IMR-90 (cell line): ENCODE measurements at regions not wholly inside any gene's neighbourhood (a gene's known extent, or its start where the extent isn't known, plus 50 kb on each side); places are given as distances from the start of the nearest gene placed in this dataset.

Source experiments
- ATAC-seq: fragments of 200-7000 bp; cut with Tn5 transposase; 2 replicates; pipeline ENCODE4 v1.9.1; 2020; ENCODE audit warnings: low read depth, mild to moderate bottlenecking, moderate library complexity
- BruUV-seq: library from RNA; stranded (reverse); fragments of 400-500 nt; replicated peaks from 2 replicates; lab custom pipeline; 2021; lab: Mats Ljungman, UMichigan
- CTCF ChIA-PET: fragments of 300-600 bp; formaldehyde crosslinking; extraction: SDS; loops from one replicate; lab custom pipeline; 2021; ENCODE audit warnings: antibody characterized with exemption; lab: Yijun Ruan, JAX
- POLR2A ChIA-PET: fragments of 300-600 bp; sonication (Branson Sonifier 250); formaldehyde crosslinking; loops from one replicate; lab custom pipeline; 2022; ENCODE audit warnings: antibody characterized with exemption; ENCODE audit not compliant: unreplicated experiment; lab: Charles Lee
- DNase-seq: peaks from one replicate; pipeline ENCODE4 v3.0.0; 2013
- H2AFZ ChIP-seq: replicated peaks from 2 replicates; pipeline ENCODE3; 2013; ENCODE audit warnings: low read length, mild to moderate bottlenecking; ENCODE audit not compliant: poor library complexity
- H2AK5ac ChIP-seq: 2 replicates; pipeline ENCODE4 v1.6.1; 2013; ENCODE audit warnings: low read depth, low read length, inconsistent platforms
- H2AK9ac ChIP-seq: replicated peaks from 2 replicates; pipeline ENCODE3; 2013; ENCODE audit warnings: mild to moderate bottlenecking, low read depth, low read length, moderate library complexity; ENCODE audit not compliant: poor library complexity
- H2BK120ac ChIP-seq: 2 replicates; pipeline ENCODE4 v1.6.1; 2013; ENCODE audit warnings: low read depth, low read length, inconsistent platforms
- H2BK15ac ChIP-seq: 3 replicates; pipeline ENCODE4 v1.6.1; 2013; ENCODE audit warnings: low read depth, low read length, inconsistent platforms
- H2BK20ac ChIP-seq: 2 replicates; pipeline ENCODE4 v1.6.1; 2013; ENCODE audit warnings: low read depth, mild to moderate bottlenecking, inconsistent platforms, low read length, moderate library complexity
- H2BK5ac ChIP-seq: 2 replicates; pipeline ENCODE4 v1.6.1; 2013; ENCODE audit warnings: mild to moderate bottlenecking, low read depth, low read length, inconsistent platforms; ENCODE audit not compliant: poor library complexity, severe bottlenecking
- H3K14ac ChIP-seq: replicated peaks from 2 replicates; pipeline ENCODE4 v1.6.1; 2013; ENCODE audit warnings: low read depth, low read length, inconsistent platforms
- H3K18ac ChIP-seq: 2 replicates; pipeline ENCODE4 v1.6.1; 2013; ENCODE audit warnings: low read depth, low read length, control low read depth
- H3K23ac ChIP-seq: 2 replicates; pipeline ENCODE4 v1.6.1; 2013; ENCODE audit warnings: low read depth, low read length, inconsistent platforms
- H3K27ac ChIP-seq: 2 replicates; pipeline ENCODE4 v1.5.1; 2013; ENCODE audit warnings: mild to moderate bottlenecking, control low read depth, low read length; ENCODE audit not compliant: insufficient read depth
- H3K27me3 ChIP-seq: 2 replicates; pipeline ENCODE4 v1.6.1; 2013; ENCODE audit warnings: low read length; ENCODE audit not compliant: control insufficient read depth, insufficient read depth
- H3K36me3 ChIP-seq: 2 replicates; pipeline ENCODE4 v1.6.1; 2013; ENCODE audit warnings: low read length, mixed read lengths; ENCODE audit not compliant: control insufficient read depth, insufficient read depth
- H3K4ac ChIP-seq: 2 replicates; pipeline ENCODE4 v1.6.1; 2013; ENCODE audit warnings: low read depth, low read length, inconsistent platforms
- H3K4me1 ChIP-seq: 2 replicates; pipeline ENCODE4 v1.6.1; 2013; ENCODE audit warnings: low read length, mixed read lengths; ENCODE audit not compliant: control insufficient read depth, insufficient read depth
- H3K4me2 ChIP-seq: 2 replicates; pipeline ENCODE4 v1.6.1; 2013; ENCODE audit warnings: low read depth, mild to moderate bottlenecking, control low read depth, low read length, moderate library complexity
- H3K4me3 ChIP-seq: 2 replicates; pipeline ENCODE4 v1.5.1; 2013; ENCODE audit warnings: low read depth, mild to moderate bottlenecking, control low read depth, low read length, moderate library complexity; ENCODE audit not compliant: insufficient read depth
- H3K56ac ChIP-seq: 2 replicates; pipeline ENCODE4 v1.6.1; 2013; ENCODE audit warnings: low read length, inconsistent platforms; ENCODE audit not compliant: insufficient read depth; ENCODE audit errors: extremely low read depth
- H3K79me1 ChIP-seq, 2 experiments: 2 replicates each; pipeline ENCODE4 v1.6.1; 2013; ENCODE audit warnings: low read length in 2 of 2, inconsistent platforms in 1 of 2, low read depth in 1 of 2
- H3K9ac ChIP-seq: 2 replicates; pipeline ENCODE4 v1.6.1; 2013; ENCODE audit warnings: low read depth, low read length, control low read depth
- H3K9me1 ChIP-seq: 2 replicates; pipeline ENCODE4 v1.6.1; 2013; ENCODE audit warnings: low read length, inconsistent platforms; ENCODE audit not compliant: insufficient read depth
- H3K9me3 ChIP-seq: 2 replicates; pipeline ENCODE4 v1.6.1; 2013; ENCODE audit warnings: low read length; ENCODE audit not compliant: control insufficient read depth, insufficient read depth
- H4K20me1 ChIP-seq: 2 replicates; pipeline ENCODE4 v1.6.1; 2013; ENCODE audit warnings: low read length, inconsistent platforms; ENCODE audit not compliant: insufficient read depth
- H4K5ac ChIP-seq: 2 replicates; pipeline ENCODE4 v1.6.1; 2013; ENCODE audit warnings: mild to moderate bottlenecking, low read depth, low read length, control low read depth
- H4K8ac ChIP-seq, 2 experiments: 2 replicates each; pipeline ENCODE4 v1.6.1; 2013; ENCODE audit warnings: low read depth in 2 of 2, low read length in 2 of 2, control low read depth in 1 of 2, inconsistent platforms in 1 of 2
- H4K91ac ChIP-seq: 2 replicates; pipeline ENCODE4 v1.6.1; 2013; ENCODE audit warnings: low read depth, low read length, inconsistent platforms; ENCODE audit not compliant: insufficient read depth
- CEBPB ChIP-seq: IDR thresholded peaks from 2 replicates; pipeline ENCODE4 v1.6.1; 2012; ENCODE audit warnings: low read depth, low read length, improper control_type of control experiment
- CHD1 ChIP-seq: IDR thresholded peaks from 2 replicates; pipeline ENCODE4 v1.6.1; 2012; ENCODE audit warnings: low read depth, low read length, improper control_type of control experiment
- CTCF ChIP-seq: conservative IDR thresholded peaks from 2 replicates; pipeline ENCODE4 v1.5.1; 2012; ENCODE audit warnings: mild to moderate bottlenecking, low read depth, low read length, improper control_type of control experiment
- MXI1 ChIP-seq: IDR thresholded peaks from 2 replicates; pipeline ENCODE4 v1.6.1; 2012; ENCODE audit warnings: low read depth, mild to moderate bottlenecking, low read length, moderate library complexity, borderline replicate concordance
- NFE2L2 ChIP-seq: fragments of 150-350 bp; IDR thresholded peaks from 2 replicates; pipeline ENCODE4 v1.6.1; 2016; ENCODE audit warnings: low read depth, mild to moderate bottlenecking, low read length
- RCOR1 ChIP-seq: IDR thresholded peaks from 2 replicates; pipeline ENCODE4 v1.6.1; 2012; ENCODE audit warnings: mild to moderate bottlenecking, low read length, improper control_type of control experiment; ENCODE audit not compliant: insufficient replicate concordance
- RFX5 ChIP-seq: IDR thresholded peaks from 2 replicates; pipeline ENCODE4 v1.8.0; 2012; ENCODE audit warnings: low read depth, mild to moderate bottlenecking, low read length, moderate library complexity
- SMC3 ChIP-seq: fragments of 150-350 bp; IDR thresholded peaks from 2 replicates; pipeline ENCODE4 v1.6.1; 2016; ENCODE audit warnings: low read depth, mild to moderate bottlenecking, antibody characterized with exemption, low read length, moderate library complexity
- USF2 ChIP-seq: fragments of 150-350 bp; IDR thresholded peaks from 2 replicates; pipeline ENCODE4 v1.6.1; 2017; ENCODE audit warnings: mild to moderate bottlenecking, antibody characterized with exemption, low read length, low read depth
- WGBS, 2 experiments: methylation state at CpG; one replicate each; pipeline versions ENCODE4 v1.1.5 to v1.1.7; 2013; ENCODE audit warnings: missing lambda C conversion rate in 2 of 2; ENCODE audit not compliant: insufficient read length in 1 of 2; ENCODE audit errors: extremely low coverage in 2 of 2; 5-methylcytosine and 5-hydroxymethylcytosine counted together
- dilution Hi-C: fragments of 300-500 bp; cut with HindIII; formaldehyde crosslinking; loops from one replicate; pipeline ENCODE4 v1.14.3; 2018; ENCODE audit warnings: low sequenced_read_pairs; ENCODE audit not compliant: unreplicated experiment
- in situ Hi-C: fragments of 300-500 bp; cut with MboI; formaldehyde crosslinking; loops from 3 replicates; pipeline ENCODE4 v1.14.3; 2019; ENCODE audit warnings: low sequenced_read_pairs, inconsistent platforms, mixed read lengths
- intact Hi-C: fragments of 100-400 bp; cut with micrococcal nuclease; formaldehyde crosslinking; loops from 2 replicates; pipeline ENCODE4 v1.10.0; 2022

GRCh38 chr21:14841511-14842472, 223.0 kb downstream of the NRIP1 start:
- Histone ChIP-seq H3K79me1 (no peaks in the 10 kb centered on the region), H2BK120ac (no peak overlapping the region), H2AK9ac (no peak overlapping the region), H2AK5ac (no peak overlapping the region), H3K18ac (no peak overlapping the region), H3K23ac (no peak overlapping the region), H2BK20ac (no peak overlapping the region), H3K36me3 (no peaks in the 10 kb centered on the region), H4K91ac (no peak overlapping the region), H3K27ac (no peak overlapping the region), H3K4ac (no peak overlapping the region), H3K9me3 (no peaks in the 10 kb centered on the region; the same call in 1 of the 2 replicates), H3K56ac (no peak overlapping the region), H3K14ac (no peak overlapping the region), H3K27me3 (no peaks in the 10 kb centered on the region), H3K9ac (no peak overlapping the region), H3K4me1 (peaks cover 2% of the 10 kb centered on the region; the same call in 1 of the 2 replicates), H2AFZ (no peak overlapping the region), H4K20me1 (no peaks in the 10 kb centered on the region), H4K5ac (no peak overlapping the region), H2BK5ac (no peak overlapping the region), H3K9me1 (no peaks in the 10 kb centered on the region), H3K4me2 (no peak overlapping the region), H4K8ac (no peak overlapping the region), H2BK15ac (no peak overlapping the region), H3K4me3 (no peak overlapping the region)
- TF ChIP-seq CTCF (no peak), MXI1 (no peak), USF2 (no peak), CHD1 (no peak), CEBPB (no peak), RCOR1 (no peak), RFX5 (no peak), NFE2L2 (no peak), SMC3 (no peak)
- intact Hi-C loops = no loop called here
- in situ Hi-C loops = no loop called here
- no peak for ATAC-seq
- POLR2A ChIA-PET = no interaction called here
- no peak for DNase-seq
- no TSS peak for BruUV-seq
- CTCF ChIA-PET = interaction anchor here (0.9 kb wide), 1 partner anchor 10 kb away, joined by 3 read pairs; no protein-coding TSS in a partner anchor
- dilution Hi-C loops = no loop called here
- 93% methylated on average over 36 of the region's 51 CpGs; no CpG with 5 or more reads in 1 of the 2 experiments for WGBS, 2 experiments
